ENCODE measurements at regions not wholly inside any gene's neighbourhood (a gene's known extent, or its start where the extent isn't known, plus 50 kb on each side); places are given as distances from the start of the nearest gene placed in this dataset.
"Not testable (repeated sequence)": the region's sequence is repeated elsewhere in the genome, so short reads cannot be mapped to it uniquely, and the experiment has no call there.

- DNase-seq = no peak
Observed at GRCh38 chr15:35697549-35698299, 151.8 kb upstream of the DPH6 start.

GRCh38 chr15:35698331-35698730 is 152.4 kb upstream of the DPH6 start:
- DNase-seq = no peak

GRCh38 chr15:35698966-35699575 is 153.1 kb upstream of the DPH6 start:
- DNase-seq = no peak

GRCh38 chr15:35700091-35700593 is 154.2 kb upstream of the DPH6 start:
- not testable (repeated sequence) for DNase-seq

GRCh38 chr15:35701402-35702046 is 155.6 kb upstream of the DPH6 start:
- DNase-seq = no peak

GRCh38 chr15:35702946-35703495 is 157.1 kb upstream of the DPH6 start:
- DNase-seq = no peak

- DNase-seq = no peak
Observed at GRCh38 chr15:35705030-35705883, 159.3 kb upstream of the DPH6 start.

GRCh38 chr15:35705884-35706585 is 160.1 kb upstream of the DPH6 start:
- no peak for DNase-seq

GRCh38 chr15:35712956-35713355 is 167.0 kb upstream of the DPH6 start:
- DNase-seq = no peak

- DNase-seq = no peak
Observed at GRCh38 chr15:35713733-35714132, 167.8 kb upstream of the DPH6 start.

- no peak for DNase-seq
Observed at GRCh38 chr15:35717721-35718120, 171.8 kb upstream of the DPH6 start.

GRCh38 chr15:35720019-35720418 is 174.1 kb upstream of the DPH6 start:
- no peak for DNase-seq

- DNase-seq = no peak
Observed at GRCh38 chr15:35720984-35721383, 175.0 kb upstream of the DPH6 start.

- DNase-seq = no peak
Observed at GRCh38 chr15:35721751-35722150, 175.8 kb upstream of the DPH6 start.

- no peak for DNase-seq
Observed at GRCh38 chr15:35722501-35722900, 176.5 kb upstream of the DPH6 start.

GRCh38 chr15:35723120-35723847 is 177.3 kb upstream of the DPH6 start:
- no peak for DNase-seq

- DNase-seq = no peak
Observed at GRCh38 chr15:35723852-35724251, 177.9 kb upstream of the DPH6 start.

GRCh38 chr15:35724626-35725025 is 178.7 kb upstream of the DPH6 start:
- DNase-seq = no peak

- no peak for DNase-seq
Observed at GRCh38 chr15:35725353-35725752, 179.4 kb upstream of the DPH6 start.

GRCh38 chr15:35727627-35728026 is 181.7 kb upstream of the DPH6 start:
- DNase-seq = no peak

GRCh38 chr15:35728219-35728940 is 182.4 kb upstream of the DPH6 start:
- DNase-seq = no peak
